HCT116 (cell line): ENCODE measurements at regions not wholly inside any gene's neighbourhood (a gene's known extent, or its start where the extent isn't known, plus 50 kb on each side); places are given as distances from the start of the nearest gene placed in this dataset.

Experiments used
- ATAC-seq: fragments of 200-7000 bp; cut with Tn5 transposase; 2 replicates; pipeline ENCODE4 v1.9.1; 2020; ENCODE audit warnings: mild to moderate bottlenecking, moderate library complexity
- BruUV-seq: library from RNA; stranded (reverse); fragments of 400-500 nt; replicated peaks from 2 replicates; lab custom pipeline; 2021; lab: Mats Ljungman, UMichigan
- CTCF ChIA-PET: fragments of 300-600 bp; sonication (Branson Sonifier 250); formaldehyde crosslinking; loops from one replicate; lab custom pipeline; 2021; ENCODE audit warnings: antibody characterized with exemption; lab: Charles Lee
- POLR2A ChIA-PET: fragments of 300-600, 350-600 bp; sonication (Branson Sonifier 250); formaldehyde crosslinking; loops from one replicate; lab custom pipeline; 2021; ENCODE audit warnings: antibody characterized with exemption; lab: Charles Lee
- RAD21 ChIA-PET, 2 experiments: fragments of 300-600 bp; sonication (Branson Sonifier 250); formaldehyde crosslinking; loops; one replicate each; lab custom pipeline; 2023; ENCODE audit warnings: low total read pairs in 2 of 2; ENCODE audit not compliant: uncharacterized antibody in 2 of 2, unreplicated experiment in 2 of 2, low non-redundant PET in 1 of 2; lab: Charles Lee
- DNase-seq: peaks from one replicate; pipeline ENCODE4 v3.0.0-alpha.2; 2010; ENCODE audit warnings: low read depth, low spot score
- H2AFZ ChIP-seq: fragments of 200-600 bp; shearing (Covaris generic), sonication (generic); 2 replicates; pipeline ENCODE4 v1.6.1; 2017; ENCODE audit warnings: low read depth, mixed run types, mixed read lengths, antibody characterized with exemption, low read length; ENCODE audit not compliant: poor library complexity, severe bottlenecking
- H3K27ac ChIP-seq: 2 replicates; pipeline ENCODE4 v1.5.1; 2012; ENCODE audit warnings: low read depth, low read length
- H3K27me3 ChIP-seq: fragments of 200-600 bp; sonication (generic); 2 replicates; pipeline ENCODE4 v1.6.1; 2016; ENCODE audit warnings: mixed run types, low read length, mixed read lengths; ENCODE audit not compliant: insufficient read depth
- H3K36me3 ChIP-seq, 2 experiments: fragments of 200-500 bp in 1 of 2; fragments of 200-600 bp in 1 of 2; sonication (Bioruptor generic) in 1 of 2; sonication (generic) in 1 of 2; 2 replicates each; pipeline versions ENCODE4 v1.5.1 to v1.6.1; 2014 to 2016; ENCODE audit warnings: low read length in 2 of 2, inconsistent platforms in 1 of 2, mixed read lengths in 1 of 2, mixed run types in 1 of 2; ENCODE audit not compliant: insufficient read depth in 2 of 2, control insufficient read depth in 1 of 2
- H3K4me1 ChIP-seq, 2 experiments: fragments of 200-600 bp in 1 of 2; sonication (generic) in 1 of 2; 2 replicates each; pipeline versions ENCODE4 v1.5.1 to v1.6.1; 2012 to 2017; ENCODE audit warnings: low read length in 2 of 2, inconsistent platforms in 1 of 2, mild to moderate bottlenecking in 1 of 2, mixed read lengths in 1 of 2, mixed run types in 1 of 2, moderate library complexity in 1 of 2; ENCODE audit not compliant: insufficient read depth in 2 of 2, control insufficient read depth in 1 of 2
- H3K4me2 ChIP-seq: fragments of 200-600 bp; sonication (generic); 2 replicates; pipeline ENCODE4 v1.6.1; 2017; ENCODE audit warnings: mixed run types, low read length, mixed read lengths
- H3K4me3 ChIP-seq, 2 experiments: fragments of 200-600 bp in 1 of 2; sonication (generic) in 1 of 2; replicated peaks in 1 of 2; 2 replicates each; pipeline ENCODE4 v1.5.1; 2011 to 2016; ENCODE audit warnings: low read length in 2 of 2, control low read depth in 1 of 2, low read depth in 1 of 2, mild to moderate bottlenecking in 1 of 2, mixed read lengths in 1 of 2, mixed run types in 1 of 2
- H3K79me2 ChIP-seq: fragments of 200-600 bp; sonication (generic); 2 replicates; pipeline ENCODE4 v1.6.1; 2017; ENCODE audit warnings: mild to moderate bottlenecking, mixed run types, low read length, moderate library complexity, mixed read lengths; ENCODE audit not compliant: insufficient read depth
- H3K9ac ChIP-seq: fragments of 200-600 bp; sonication (generic); 2 replicates; pipeline ENCODE4 v1.6.1; 2016; ENCODE audit warnings: low read length, mixed read lengths
- H3K9me2 ChIP-seq: fragments of 200-600 bp; sonication (generic), shearing (Covaris generic); 2 replicates; pipeline ENCODE4 v1.6.1; 2017; ENCODE audit warnings: mixed run types, mild to moderate bottlenecking, moderate library complexity; ENCODE audit not compliant: insufficient read depth
- H3K9me3 ChIP-seq, 2 experiments: fragments of 200-500 bp in 1 of 2; fragments of 200-600 bp in 1 of 2; sonication (Bioruptor generic) in 1 of 2; sonication (generic) in 1 of 2; 2 replicates each; pipeline ENCODE4 v1.6.1; 2014 to 2017; ENCODE audit warnings: low read length in 2 of 2, mixed read lengths in 2 of 2, inconsistent platforms in 1 of 2, low read depth in 1 of 2, mild to moderate bottlenecking in 1 of 2, mixed run types in 1 of 2, moderate library complexity in 1 of 2; ENCODE audit not compliant: control insufficient read depth in 1 of 2, insufficient read depth in 1 of 2
- H4K20me1 ChIP-seq: fragments of 200-600 bp; sonication (generic), shearing (Covaris generic); 2 replicates; pipeline ENCODE4 v1.6.1; 2017; ENCODE audit warnings: mixed run types, mild to moderate bottlenecking, moderate library complexity; ENCODE audit not compliant: insufficient read depth
- ATF3 ChIP-seq: IDR thresholded peaks from 2 replicates; pipeline ENCODE4 v1.6.1; 2012
- CBX3 ChIP-seq: IDR thresholded peaks from 2 replicates; pipeline ENCODE4 v1.6.1; 2012; ENCODE audit warnings: low read depth
- CEBPB ChIP-seq: IDR thresholded peaks from 2 replicates; pipeline ENCODE4 v1.6.1; 2012; ENCODE audit warnings: low read depth
- CTCF ChIP-seq, 3 experiments: fragments of 200-600 bp in 1 of 3; sonication (generic) in 1 of 3; IDR thresholded peaks in 2 of 3; conservative IDR thresholded peaks in 1 of 3; 2 replicates each; pipeline ENCODE4 v1.5.1; 2012 to 2017; ENCODE audit warnings: low read depth in 2 of 3, low read length in 2 of 3, antibody characterized with exemption in 1 of 3, borderline replicate concordance in 1 of 3, control low read depth in 1 of 3, mild to moderate bottlenecking in 1 of 3, mixed read lengths in 1 of 3, mixed run types in 1 of 3, moderate library complexity in 1 of 3; ENCODE audit not compliant: insufficient read depth in 1 of 3
- EGR1 ChIP-seq: IDR thresholded peaks from 2 replicates; pipeline ENCODE4 v1.6.1; 2012; ENCODE audit warnings: low read depth
- ELF1 ChIP-seq: IDR thresholded peaks from 2 replicates; pipeline ENCODE4 v1.6.1; 2012; ENCODE audit warnings: low read depth, borderline replicate concordance
- EZH2phosphoT487 ChIP-seq: fragments of 200-600 bp; IDR thresholded peaks from 2 replicates; pipeline ENCODE4 v1.6.1; 2018; ENCODE audit warnings: antibody characterized with exemption, borderline replicate concordance
- FOSL1 ChIP-seq: IDR thresholded peaks from 2 replicates; pipeline ENCODE4 v1.6.1; 2012; ENCODE audit warnings: low read depth
- MAX ChIP-seq: IDR thresholded peaks from 2 replicates; pipeline ENCODE4 v1.6.1; 2012
- POLR2A ChIP-seq: IDR thresholded peaks from 2 replicates; pipeline ENCODE4 v1.7.0; 2011; ENCODE audit warnings: borderline replicate concordance; ENCODE audit not compliant: insufficient read depth, insufficient read length; ENCODE audit errors: extremely low read depth
- RAD21 ChIP-seq: IDR thresholded peaks from 2 replicates; pipeline ENCODE4 v1.6.1; 2012; ENCODE audit warnings: low read depth, mild to moderate bottlenecking
- REST ChIP-seq: IDR thresholded peaks from 2 replicates; pipeline ENCODE4 v1.6.1; 2012; ENCODE audit warnings: low read depth
- SP1 ChIP-seq: IDR thresholded peaks from 2 replicates; pipeline ENCODE4 v1.6.1; 2012; ENCODE audit warnings: low read depth
- SRF ChIP-seq: IDR thresholded peaks from 2 replicates; pipeline ENCODE4 v1.6.1; 2012; ENCODE audit warnings: low read depth
- TCF7L2 ChIP-seq: IDR thresholded peaks from 2 replicates; pipeline ENCODE4 v1.7.0; 2011; ENCODE audit warnings: borderline replicate concordance, inconsistent platforms; ENCODE audit not compliant: insufficient read depth, insufficient read length; ENCODE audit errors: extremely low read depth
- YY1 ChIP-seq: IDR thresholded peaks from 2 replicates; pipeline ENCODE4 v1.6.1; 2011; ENCODE audit warnings: low read length, low read depth, moderate library complexity, mild to moderate bottlenecking; ENCODE audit not compliant: insufficient replicate concordance; ENCODE audit errors: extremely low read depth
- ZBTB33 ChIP-seq: IDR thresholded peaks from 2 replicates; pipeline ENCODE4 v1.6.1; 2011; ENCODE audit warnings: mild to moderate bottlenecking, low read length, moderate library complexity; ENCODE audit not compliant: insufficient replicate concordance; ENCODE audit errors: extremely low read depth
- ZFX ChIP-seq: fragments of 450-650 bp; IDR thresholded peaks from 2 replicates; pipeline ENCODE4 v1.6.1; 2017
- ZNF274 ChIP-seq: fragments of 200-500 bp; sonication (Bioruptor generic); IDR thresholded peaks from 2 replicates; pipeline ENCODE4 v1.6.1; 2014; ENCODE audit warnings: mild to moderate bottlenecking, low read depth, low read length, inconsistent platforms
- intact Hi-C: fragments of 100-400 bp; cut with micrococcal nuclease; formaldehyde crosslinking; loops from 2 replicates; pipeline ENCODE4 v1.10.0; 2022

- CTCF ChIA-PET, result interaction anchor here (1.0 to 1.2 kb wide), 5 partner anchors 8 to 393 kb away, joined by 3 to 7 read pairs (median 5); no protein-coding TSS in a partner anchor
- no peak overlapping the region for H3K4me3 ChIP-seq
- H4K20me1 ChIP-seq, result no peaks in the 10 kb centered on the region
- H3K27me3 ChIP-seq, result peaks cover 21% of the 10 kb centered on the region
- no peak overlapping the region for H2AFZ ChIP-seq
- H3K27ac ChIP-seq, result no peak overlapping the region
- no peaks in the 10 kb centered on the region for H3K79me2 ChIP-seq
- no peak for TF ChIP-seq CTCF (IDR thresholded peaks at IDR 0.05 in 2 of 3, conservative IDR thresholded peaks at IDR 0.05 in 1 of 3; ENCODE audit: borderline replicate concordance in 1 of 3, insufficient read depth in 1 of 3, low read depth in 2 of 3, low read length in 2 of 3)
- no peak for TF ChIP-seq FOSL1
- TF ChIP-seq SRF, result no peak
- TF ChIP-seq RAD21, result no peak
- no peak for TF ChIP-seq ATF3
- no peak for TF ChIP-seq YY1
- no peak for TF ChIP-seq SP1
- TF ChIP-seq EZH2phosphoT487, result no peak
- no peak for TF ChIP-seq TCF7L2
- no peak for TF ChIP-seq REST
- no peak for TF ChIP-seq POLR2A
- TF ChIP-seq EGR1, result no peak
- TF ChIP-seq MAX, result no peak
- TF ChIP-seq ZFX, result no peak
- TF ChIP-seq CEBPB, result no peak
- TF ChIP-seq CBX3, result no peak
- TF ChIP-seq ELF1, result no peak
- TF ChIP-seq ZNF274, result no peak
- TF ChIP-seq ZBTB33, result no peak
- TF ChIP-seq, all 23 proteins: peak for 0
- Histone ChIP-seq H3K4me2 (no peak overlapping the region), H3K4me1 (peaks cover 0 to 12% of the 10 kb centered on the region in 2 experiments; a peak in 2 of 4 replicates), H3K9ac (no peak overlapping the region), H3K9me3 (no peaks in the 10 kb centered on the region), H3K9me2 (no peaks in the 10 kb centered on the region), H3K36me3 (no peaks in the 10 kb centered on the region)
- ChIA-PET RAD21 (interaction anchor here in 1 of 2 experiments (1.1 kb wide), 1 partner anchor 143 kb away, joined by 5 read pairs; no protein-coding TSS in a partner anchor), POLR2A (no interaction called here)
- no TSS peak for BruUV-seq
- intact Hi-C loops, result loop anchor here (2.0 kb wide), 1 partner anchor 393 kb away; no protein-coding TSS in a partner anchor
- no peak for DNase-seq
- ATAC-seq, result no peak
These were observed 135.2 kb downstream of the BARX1 start for GRCh38 chr9:93819905-93820304.
